Renal pelvis (tissue), 1 donor: ENCODE measurements at regions not wholly inside any gene's neighbourhood (a gene's known extent, or its start where the extent isn't known, plus 50 kb on each side); places are given as distances from the start of the nearest gene placed in this dataset.

Experiments
- DNase-seq: peaks from one replicate; pipeline ENCODE4 v3.0.0-alpha.2; 2013

DNA sequence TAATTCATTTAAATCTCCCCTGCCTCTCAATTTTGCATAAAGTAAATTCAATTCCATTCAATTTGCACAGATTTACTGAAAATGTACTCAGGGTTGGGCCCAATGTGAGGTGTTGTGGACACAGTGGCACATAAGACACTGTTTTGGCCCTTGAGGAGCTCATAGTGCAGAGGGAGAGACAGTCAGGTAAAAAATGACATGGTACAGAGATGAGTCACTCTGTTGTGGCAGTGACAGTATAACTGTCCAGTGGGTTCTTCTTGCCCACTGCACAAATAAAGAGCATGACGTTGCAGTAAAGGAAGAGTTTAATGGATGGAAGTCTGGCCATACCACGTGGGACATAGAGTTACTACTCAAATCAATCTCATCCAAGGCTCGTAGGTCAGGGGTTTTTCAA is 400.3 kb upstream of the TRIB2 start:
- no peak for DNase-seq

GRCh38 chr2:12317286-12317685 is 399.4 kb upstream of the TRIB2 start:
- DNase-seq: no peak

GRCh38 chr2:12317814-12318426 is 398.8 kb upstream of the TRIB2 start:
- DNase-seq: peak; percentile 20

DNA sequence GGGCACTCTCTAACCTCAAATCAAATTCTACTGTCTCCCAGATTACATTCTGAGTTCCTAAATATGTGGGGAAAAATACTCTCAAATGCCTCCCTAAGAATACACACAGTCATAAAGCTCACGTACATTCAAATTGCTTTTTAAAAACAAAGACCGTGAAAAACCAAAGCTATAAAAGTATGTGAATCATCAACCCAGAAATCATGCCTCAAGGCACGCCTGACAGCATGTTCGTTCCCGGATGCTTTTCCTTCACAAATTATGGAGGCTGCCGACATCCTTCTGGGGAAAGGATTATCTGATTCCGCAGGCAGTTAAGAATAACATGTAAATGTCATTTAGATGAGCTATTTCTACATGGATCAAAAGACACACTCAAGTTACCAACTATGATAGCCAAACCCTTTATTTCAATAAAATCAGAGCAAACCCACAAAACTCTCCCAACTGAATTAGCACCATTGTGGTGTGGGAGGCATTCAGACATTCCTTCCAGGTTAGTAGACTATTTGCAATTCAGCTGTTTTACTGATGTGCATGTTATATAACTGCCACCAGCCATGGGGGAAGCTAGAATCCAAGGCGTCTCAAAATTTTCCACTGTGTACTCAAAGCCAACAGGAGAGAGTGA is 398.2 kb upstream of the TRIB2 start:
- peak; percentile 37 for DNase-seq

GRCh38 chr2:12320027-12320734 is 396.6 kb upstream of the TRIB2 start:
- DNase-seq: no peak

DNA sequence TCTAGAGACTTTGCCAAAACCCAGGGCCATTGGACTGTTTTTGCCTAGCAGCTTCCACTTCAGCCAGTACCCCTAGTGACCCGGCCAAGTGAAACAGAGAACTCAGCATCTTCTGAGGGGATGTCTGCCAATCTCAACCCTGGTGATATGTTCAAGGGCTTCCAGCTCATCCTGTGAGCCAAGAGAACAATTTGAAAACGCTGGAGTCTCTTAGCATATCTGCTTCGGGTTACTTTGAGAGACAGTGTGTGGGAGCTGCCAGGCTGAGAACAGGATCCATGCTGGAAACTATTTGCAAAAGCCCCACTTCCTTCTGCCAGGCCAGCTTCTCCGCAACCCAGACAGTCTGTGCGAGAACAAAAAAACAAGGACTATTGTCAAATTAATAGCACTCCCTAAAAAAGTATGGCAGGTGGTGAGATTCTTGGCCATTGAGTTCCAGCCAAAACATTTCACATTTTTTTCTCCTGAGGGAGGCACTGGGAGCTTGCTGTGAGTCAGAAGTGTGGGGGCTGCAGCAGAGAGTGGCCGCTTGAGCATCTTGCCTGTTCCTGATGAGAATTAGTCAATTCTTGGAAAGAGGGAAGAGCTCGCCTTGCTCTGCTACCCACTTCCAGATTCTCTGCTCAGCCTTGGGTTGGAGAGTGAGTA is 395.6 kb upstream of the TRIB2 start:
- DNase-seq: peak; percentile 16

DNA sequence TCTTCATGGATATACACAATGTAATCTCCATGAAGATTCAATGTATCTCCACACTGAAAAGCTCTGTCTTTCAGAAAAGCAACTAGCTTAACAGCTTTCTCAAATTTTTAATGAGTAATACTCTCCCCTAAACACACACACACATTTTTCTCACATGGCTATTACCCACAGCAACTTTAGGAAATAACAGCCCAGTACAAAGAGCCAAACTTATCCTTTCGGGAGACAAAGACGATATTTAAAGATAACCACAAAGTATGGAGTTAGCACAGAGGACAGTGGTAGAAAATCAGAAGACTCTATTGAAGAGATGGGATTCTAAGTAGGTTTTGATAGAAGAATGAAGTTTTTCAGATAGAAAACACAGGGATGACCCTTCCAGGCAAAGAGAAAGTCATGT is 394.9 kb upstream of the TRIB2 start:
- no peak for DNase-seq

DNA sequence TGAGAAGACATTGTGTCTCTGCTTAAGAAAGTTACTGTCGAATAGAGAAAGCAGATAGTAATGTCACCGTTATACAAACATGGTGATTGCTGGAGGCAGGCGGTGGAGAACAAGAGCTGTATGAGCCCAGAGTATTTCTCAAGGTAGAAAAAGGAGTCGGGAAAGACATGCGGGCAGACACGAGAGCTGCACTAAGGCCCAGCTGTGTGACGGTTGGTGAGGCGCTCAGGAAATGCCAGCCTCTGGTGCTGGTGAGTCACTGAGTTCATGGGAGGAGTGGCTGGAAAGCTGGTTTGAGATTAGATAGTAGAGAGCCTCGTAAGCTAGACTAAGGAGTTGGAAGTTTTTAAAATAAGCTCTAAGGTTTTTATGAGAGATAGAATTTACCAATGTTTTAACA is 390.9 kb upstream of the TRIB2 start:
- DNase-seq: no peak

GRCh38 chr2:12326449-12327190 is 390.1 kb upstream of the TRIB2 start:
- DNase-seq: peak; percentile 12

DNA sequence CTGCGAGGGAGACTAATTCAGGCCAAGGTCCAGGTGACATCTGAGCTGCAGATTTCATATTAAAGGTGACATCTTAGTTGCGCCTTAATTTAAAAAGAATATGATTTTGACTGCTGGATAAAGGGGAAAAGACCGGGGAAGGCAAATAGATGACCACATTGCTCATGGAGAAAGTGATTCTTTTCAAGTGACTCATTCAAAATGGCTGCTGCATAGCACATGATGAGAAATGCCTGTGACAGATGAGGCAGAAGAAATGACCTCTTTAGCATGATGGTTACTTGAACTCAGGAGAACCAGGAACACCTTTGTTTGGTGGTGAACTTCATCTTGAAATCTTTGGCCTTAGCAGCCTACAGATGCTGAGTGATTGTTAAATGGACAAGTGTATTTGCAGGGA is 385.8 kb upstream of the TRIB2 start:
- DNase-seq: no peak

DNA sequence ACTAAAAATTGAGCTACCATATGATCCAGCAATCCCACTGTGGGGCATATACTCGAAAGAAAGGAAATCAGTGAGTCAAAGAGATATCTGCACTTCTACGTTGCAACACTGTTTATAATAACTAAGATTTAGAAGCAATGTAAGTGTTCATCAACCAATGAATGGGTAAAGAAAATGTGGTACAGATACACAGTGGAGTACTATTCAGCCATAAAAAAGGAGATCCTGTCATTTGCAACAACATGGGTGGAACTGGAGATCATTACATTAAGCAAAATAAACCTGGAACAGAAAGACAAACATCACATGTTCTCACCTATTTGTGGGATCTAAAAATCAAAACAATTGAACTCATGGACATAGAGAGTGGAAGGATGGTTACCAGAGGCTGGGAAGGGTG is 385.0 kb upstream of the TRIB2 start:
- DNase-seq: no peak

DNA sequence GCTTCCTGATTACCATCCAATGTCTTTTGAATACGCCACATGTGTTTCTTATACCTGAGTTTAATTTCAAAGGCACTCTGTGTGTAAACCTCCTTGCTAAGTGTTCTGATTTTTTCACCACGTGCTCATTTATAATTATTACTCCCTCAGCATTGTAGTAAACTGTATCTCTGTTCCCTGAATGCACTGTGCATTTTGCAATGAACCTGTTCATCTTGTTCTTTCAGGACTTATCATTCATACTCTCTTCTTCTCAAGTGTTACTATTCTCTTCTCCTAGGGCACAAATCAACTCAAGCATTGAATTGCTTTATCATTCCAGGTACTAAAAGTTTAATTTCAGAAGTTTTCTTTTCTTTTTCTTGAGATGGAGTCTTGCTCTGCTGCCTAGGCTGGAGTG is 383.4 kb upstream of the TRIB2 start:
- DNase-seq: no peak

GRCh38 chr2:12334412-12334966 is 382.2 kb upstream of the TRIB2 start:
- DNase-seq: no peak

GRCh38 chr2:12335131-12335530 is 381.6 kb upstream of the TRIB2 start:
- no peak for DNase-seq

DNA sequence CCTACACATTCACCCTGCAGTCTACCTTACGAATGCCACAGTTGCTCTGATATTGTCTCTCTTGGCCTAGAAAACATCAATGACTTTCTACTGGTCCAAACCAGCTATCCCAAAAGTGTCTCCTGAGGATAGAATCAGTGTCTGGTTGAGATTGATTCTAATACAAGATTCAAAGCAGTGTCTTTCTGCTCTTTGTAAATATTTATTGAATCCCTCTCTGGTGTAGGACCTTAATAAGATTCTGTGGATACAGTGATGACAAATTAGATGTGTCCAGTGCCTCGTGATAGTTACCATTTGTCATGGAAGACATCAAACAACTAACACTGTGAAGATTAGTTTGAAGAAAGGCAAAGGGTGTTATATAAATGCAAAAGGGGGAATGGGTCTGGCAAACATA is 380.7 kb upstream of the TRIB2 start:
- no peak for DNase-seq

DNA sequence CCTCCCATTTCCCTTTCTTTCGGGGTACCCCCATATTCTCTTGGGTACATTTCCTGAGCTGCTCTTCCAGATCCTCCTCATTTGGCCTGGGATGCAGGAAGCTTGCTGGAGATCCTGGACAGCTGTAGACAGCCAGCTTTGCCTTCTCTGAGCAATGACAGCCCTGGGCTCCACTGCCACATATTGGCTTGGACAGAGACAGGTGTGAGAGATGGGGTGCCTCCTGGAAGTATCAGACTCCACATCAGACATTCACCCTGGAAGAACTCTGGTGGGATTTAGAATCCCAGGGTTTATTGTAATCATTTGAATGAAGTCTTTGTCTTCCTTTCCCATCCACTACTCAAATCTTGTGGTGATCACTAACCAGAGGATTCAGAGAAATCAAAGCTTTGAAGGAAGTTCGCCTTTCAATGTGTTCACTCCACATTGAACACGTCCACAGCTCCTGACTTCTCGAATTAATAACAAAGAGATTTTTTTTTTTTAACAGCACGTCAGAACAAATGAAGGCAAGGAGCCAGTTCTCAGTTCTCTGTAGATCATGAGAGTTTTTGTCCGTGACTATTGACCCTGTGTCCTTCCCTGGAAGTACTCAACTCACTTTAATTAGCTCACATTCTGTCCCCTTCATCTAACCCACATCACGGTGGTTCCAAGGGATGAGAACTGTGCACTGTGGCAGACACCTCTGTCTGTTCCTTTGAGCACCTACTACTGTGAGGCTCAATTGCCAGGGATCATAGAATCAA is 377.6 kb upstream of the TRIB2 start:
- no peak for DNase-seq

GRCh38 chr2:12340164-12340563 is 376.6 kb upstream of the TRIB2 start:
- no peak for DNase-seq

GRCh38 chr2:12341215-12341614 is 375.5 kb upstream of the TRIB2 start:
- no peak for DNase-seq

DNA sequence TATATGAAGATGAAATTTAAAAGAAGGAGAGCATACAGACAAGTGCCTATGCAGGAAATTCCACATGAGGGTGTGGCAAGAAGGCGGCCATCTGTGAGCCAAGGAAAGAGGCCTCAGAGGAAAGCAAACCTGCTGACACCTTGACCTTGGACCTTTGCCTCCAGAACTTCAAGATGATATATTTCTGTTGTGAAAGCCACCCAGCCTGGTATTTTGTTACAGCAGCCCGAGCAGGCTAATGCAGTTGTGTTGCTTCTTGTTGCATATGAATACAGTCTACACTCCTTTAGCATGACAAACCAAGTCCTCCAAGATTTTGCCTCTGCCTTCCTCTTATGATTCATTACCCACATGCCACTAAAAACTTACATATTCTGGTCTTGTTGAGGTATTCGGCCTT is 374.8 kb upstream of the TRIB2 start:
- DNase-seq: no peak

GRCh38 chr2:12343141-12343540 is 373.6 kb upstream of the TRIB2 start:
- no peak for DNase-seq

DNA sequence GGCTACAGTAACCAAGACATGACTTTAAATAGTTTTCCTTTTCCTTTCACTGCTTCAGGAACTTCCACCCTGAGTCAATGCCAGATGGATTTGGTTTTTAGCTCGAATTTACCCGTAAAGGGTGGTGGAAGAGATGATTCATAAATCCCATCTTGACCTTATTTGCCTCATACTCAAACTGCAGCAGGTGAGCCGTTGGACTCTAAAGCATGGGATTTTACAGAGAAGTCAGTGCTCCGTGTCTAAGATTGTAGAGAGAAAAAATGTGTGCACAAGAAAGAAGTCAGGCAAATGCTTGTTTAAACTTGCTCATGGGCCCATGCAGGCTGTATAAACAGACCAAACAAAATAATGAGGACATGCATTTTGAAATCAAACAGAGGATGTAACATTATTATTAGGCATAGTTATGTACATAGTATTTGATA is 369.7 kb upstream of the TRIB2 start:
- DNase-seq: no peak
